ENCODE measurements at regions not wholly inside any gene's neighbourhood (a gene's known extent, or its start where the extent isn't known, plus 50 kb on each side); places are given as distances from the start of the nearest gene placed in this dataset.

DNA sequence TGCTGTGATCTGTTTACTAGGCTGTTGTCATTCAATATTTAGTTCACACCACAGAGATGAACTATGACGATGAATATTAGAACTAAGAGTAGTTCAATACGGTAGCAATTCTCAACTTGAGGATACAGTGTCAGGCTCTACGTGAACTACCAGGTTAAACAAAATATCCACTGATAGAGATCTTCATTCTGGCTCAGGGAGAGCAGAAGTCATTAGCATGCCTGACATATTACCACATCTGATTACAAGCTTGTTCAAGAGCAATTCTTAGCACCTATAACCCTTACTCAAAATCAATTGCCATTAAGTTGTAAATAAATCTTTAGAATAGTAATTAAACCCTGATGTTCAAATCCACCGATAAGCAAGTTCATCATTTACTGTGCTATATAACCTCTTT is 207.2 kb downstream of the CHRM3 start:
- Histone ChIP-seq H3K27ac (no peak overlapping the region), H3K36me3 (no peaks in the 10 kb centered on the region), H3K9me3 (no peaks in the 10 kb centered on the region), H3K4me3 (no peak overlapping the region), H3K4me1 (no peaks in the 10 kb centered on the region), H3K27me3 (replicated peaks in 1 of 7) (no peaks in the 10 kb centered on the region)
- 88 to 95% (median 91%) methylated on average over 4 of the region's 4 CpGs for WGBS, 5 donors
- no peak for DNase-seq
- TF ChIP-seq POLR2AphosphoS5 (IDR thresholded peaks at IDR 0.05) = no peak
- TF ChIP-seq, protein P1, sequence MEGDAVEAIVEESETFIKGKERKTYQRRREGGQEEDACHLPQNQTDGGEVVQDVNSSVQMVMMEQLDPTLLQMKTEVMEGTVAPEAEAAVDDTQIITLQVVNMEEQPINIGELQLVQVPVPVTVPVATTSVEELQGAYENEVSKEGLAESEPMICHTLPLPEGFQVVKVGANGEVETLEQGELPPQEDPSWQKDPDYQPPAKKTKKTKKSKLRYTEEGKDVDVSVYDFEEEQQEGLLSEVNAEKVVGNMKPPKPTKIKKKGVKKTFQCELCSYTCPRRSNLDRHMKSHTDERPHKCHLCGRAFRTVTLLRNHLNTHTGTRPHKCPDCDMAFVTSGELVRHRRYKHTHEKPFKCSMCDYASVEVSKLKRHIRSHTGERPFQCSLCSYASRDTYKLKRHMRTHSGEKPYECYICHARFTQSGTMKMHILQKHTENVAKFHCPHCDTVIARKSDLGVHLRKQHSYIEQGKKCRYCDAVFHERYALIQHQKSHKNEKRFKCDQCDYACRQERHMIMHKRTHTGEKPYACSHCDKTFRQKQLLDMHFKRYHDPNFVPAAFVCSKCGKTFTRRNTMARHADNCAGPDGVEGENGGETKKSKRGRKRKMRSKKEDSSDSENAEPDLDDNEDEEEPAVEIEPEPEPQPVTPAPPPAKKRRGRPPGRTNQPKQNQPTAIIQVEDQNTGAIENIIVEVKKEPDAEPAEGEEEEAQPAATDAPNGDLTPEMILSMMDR (IDR thresholded peaks at IDR 0.05 in 8 of 11, conservative IDR thresholded peaks at IDR 0.05 in 3 of 11) = no peak
- TF ChIP-seq POLR2A (IDR thresholded peaks at IDR 0.05) = no peak
- intact Hi-C loops (cut with DNase I; ENCODE audit: low total_unique reads) = no loop called here

DNA sequence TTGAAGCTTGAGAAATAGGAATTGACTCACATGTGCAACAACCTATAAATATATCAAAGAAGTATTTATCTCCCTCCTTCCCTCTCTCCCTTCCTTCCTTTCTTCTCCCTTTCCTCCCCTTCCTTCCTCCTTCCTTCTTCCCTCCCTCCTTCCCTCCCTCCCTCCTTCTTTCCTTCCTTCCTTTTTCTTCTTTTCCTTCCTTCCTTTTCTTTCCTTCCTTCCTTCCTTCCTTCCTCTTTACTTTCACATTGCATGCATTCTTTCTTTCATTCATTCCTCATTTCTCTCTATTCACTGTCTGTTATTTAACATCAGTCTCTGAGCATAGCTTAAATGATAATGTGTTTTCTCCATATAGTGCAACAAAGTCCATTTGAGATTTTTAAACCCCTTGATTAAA is 214.2 kb downstream of the CHRM3 start:
- H3K27me3 ChIP-seq (replicated peaks in 1 of 7) = no peaks in the 10 kb centered on the region
- H3K27ac ChIP-seq = no peak overlapping the region
- intact Hi-C loops (cut with DNase I; ENCODE audit: low total_unique reads) = no loop called here
- H3K4me3 ChIP-seq = no peak overlapping the region
- DNase-seq = no peak
- no peaks in the 10 kb centered on the region for H3K4me1 ChIP-seq
- no peaks in the 10 kb centered on the region for H3K36me3 ChIP-seq
- H3K9me3 ChIP-seq = no peaks in the 10 kb centered on the region
- TF ChIP-seq POLR2A (IDR thresholded peaks at IDR 0.05) (no peak), POLR2AphosphoS5 (IDR thresholded peaks at IDR 0.05) (no peak)
- TF ChIP-seq, protein P1 (IDR thresholded peaks at IDR 0.05 in 8 of 11, conservative IDR thresholded peaks at IDR 0.05 in 3 of 11) = no peak

DNA sequence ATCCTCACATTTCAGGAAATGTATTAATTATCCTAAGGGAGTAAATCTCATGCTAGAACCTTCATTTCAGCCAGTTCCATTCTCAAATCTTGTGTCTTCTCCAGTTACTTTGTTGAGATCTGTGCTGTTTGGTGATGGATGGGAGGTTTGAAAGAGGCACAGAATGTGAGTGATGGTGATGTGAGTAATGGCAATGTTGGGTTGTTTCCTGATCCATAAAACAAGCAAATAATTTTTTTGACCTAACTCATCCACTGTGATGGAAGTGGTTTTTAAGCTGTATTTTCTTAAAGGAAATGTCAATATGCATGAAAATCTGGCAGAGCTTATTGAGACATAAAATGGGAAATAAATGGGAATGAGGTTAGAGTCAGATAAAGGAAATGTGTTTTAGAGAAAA is 214.7 kb downstream of the CHRM3 start:
- no peak for TF ChIP-seq POLR2AphosphoS5 (IDR thresholded peaks at IDR 0.05)
- TF ChIP-seq POLR2A (IDR thresholded peaks at IDR 0.05) = no peak
- TF ChIP-seq, protein P1 (IDR thresholded peaks at IDR 0.05 in 8 of 11, conservative IDR thresholded peaks at IDR 0.05 in 3 of 11) = no peak
- Histone ChIP-seq H3K4me1 (no peaks in the 10 kb centered on the region), H3K27me3 (replicated peaks in 1 of 7) (no peaks in the 10 kb centered on the region), H3K36me3 (no peaks in the 10 kb centered on the region), H3K4me3 (no peak overlapping the region), H3K9me3 (no peaks in the 10 kb centered on the region), H3K27ac (no peak overlapping the region)
- intact Hi-C loops (cut with DNase I; ENCODE audit: low total_unique reads) = no loop called here
- no peak for DNase-seq

DNA sequence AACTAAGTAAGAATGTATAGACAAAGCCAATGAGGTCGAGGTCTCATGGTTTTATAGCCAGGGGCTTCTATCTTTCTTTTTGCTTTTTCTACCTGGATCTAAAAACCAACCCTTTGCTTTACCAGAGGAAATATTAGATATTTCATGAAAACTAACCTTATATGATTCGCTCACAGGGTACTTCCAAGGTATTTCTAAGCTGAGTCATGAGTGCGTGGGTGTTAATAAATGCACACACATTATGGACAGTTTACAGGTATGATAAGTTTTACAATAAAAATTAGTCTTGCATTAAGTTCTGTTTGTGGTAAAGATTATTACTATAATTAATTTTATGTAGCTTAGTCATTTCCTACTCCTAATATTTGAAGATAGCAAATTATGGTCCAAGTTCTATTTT is 217.2 kb downstream of the CHRM3 start:
- H3K27ac ChIP-seq = no peak overlapping the region
- intact Hi-C loops (cut with DNase I; ENCODE audit: low total_unique reads) = no loop called here
- no peaks in the 10 kb centered on the region for H3K4me1 ChIP-seq
- no peak for DNase-seq
- no peaks in the 10 kb centered on the region for H3K36me3 ChIP-seq
- TF ChIP-seq POLR2AphosphoS5 (IDR thresholded peaks at IDR 0.05) (no peak), POLR2A (IDR thresholded peaks at IDR 0.05) (no peak)
- TF ChIP-seq, protein P1 (IDR thresholded peaks at IDR 0.05 in 8 of 11, conservative IDR thresholded peaks at IDR 0.05 in 3 of 11) = no peak
- no peaks in the 10 kb centered on the region for H3K9me3 ChIP-seq
- H3K4me3 ChIP-seq = no peak overlapping the region
- 74 to 91% (median 86%) methylated on average over 3 of the region's 3 CpGs for WGBS, 5 donors
- no peaks in the 10 kb centered on the region for H3K27me3 ChIP-seq (replicated peaks in 1 of 7)
